GM21529 (cell line): ENCODE measurements at regions not wholly inside any gene's neighbourhood (a gene's known extent, or its start where the extent isn't known, plus 50 kb on each side); places are given as distances from the start of the nearest gene placed in this dataset.

Experiments used
- ATAC-seq: cut with Tn5 transposase; IDR thresholded peaks from one replicate; pipeline ENCODE4 v1.9.1; 2021; ENCODE audit not compliant: unreplicated experiment

GRCh38 chr3:104763007-104763406, 603.7 kb upstream of the ALCAM start:
- ATAC-seq: no peak

- no peak for ATAC-seq
Measured at GRCh38 chr3:104764496-104764895, 602.2 kb upstream of the ALCAM start.

- ATAC-seq: no peak
Measured at GRCh38 chr3:104768886-104769285, 597.8 kb upstream of the ALCAM start.

- no peak for ATAC-seq
Measured at GRCh38 chr3:104779324-104779723, 587.4 kb upstream of the ALCAM start.

GRCh38 chr3:104781112-104781511, 585.6 kb upstream of the ALCAM start:
- no peak for ATAC-seq

- no peak for ATAC-seq
Measured at GRCh38 chr3:104785947-104786346, 580.8 kb upstream of the ALCAM start.

DNA sequence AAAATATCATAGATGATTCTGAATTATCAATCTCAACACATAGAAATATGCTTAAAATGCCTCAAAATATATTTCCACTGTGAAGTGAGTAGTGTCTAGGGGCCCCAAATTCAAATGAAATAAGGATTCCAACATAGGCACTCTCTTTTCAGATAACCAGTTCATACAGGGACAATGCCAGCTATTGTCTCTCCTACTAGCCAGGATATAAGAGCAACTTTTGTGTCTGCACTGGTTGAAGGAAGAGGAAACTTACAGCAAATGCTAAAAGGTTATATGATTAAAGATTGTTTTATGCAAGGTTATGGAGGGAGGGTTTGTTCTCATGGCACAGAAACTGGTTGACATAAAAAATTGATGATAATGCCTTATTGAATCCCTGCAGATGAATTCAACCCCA, 579.4 kb upstream of the ALCAM start:
- ATAC-seq: no peak

- no peak for ATAC-seq
Measured at GRCh38 chr3:104788807-104789206, 577.9 kb upstream of the ALCAM start.

DNA sequence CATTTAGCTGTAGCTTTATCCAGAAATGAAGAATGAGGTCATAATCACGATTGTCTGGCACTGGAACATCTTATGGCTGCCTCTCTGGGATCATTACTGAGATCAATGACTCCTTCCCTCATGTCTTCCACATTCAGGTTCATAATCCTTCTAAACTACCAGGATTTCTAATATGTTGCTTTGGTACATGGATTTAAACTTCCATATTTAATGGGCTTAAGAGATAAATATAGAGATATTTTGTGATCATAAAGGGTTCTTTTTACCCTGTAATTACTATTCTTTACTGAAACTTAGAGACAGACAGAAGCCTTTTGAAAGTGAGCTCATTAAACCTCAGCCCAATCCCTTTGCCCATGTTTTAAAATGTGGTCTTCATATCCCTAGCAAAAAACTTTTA, 575.4 kb upstream of the ALCAM start:
- ATAC-seq: no peak

DNA sequence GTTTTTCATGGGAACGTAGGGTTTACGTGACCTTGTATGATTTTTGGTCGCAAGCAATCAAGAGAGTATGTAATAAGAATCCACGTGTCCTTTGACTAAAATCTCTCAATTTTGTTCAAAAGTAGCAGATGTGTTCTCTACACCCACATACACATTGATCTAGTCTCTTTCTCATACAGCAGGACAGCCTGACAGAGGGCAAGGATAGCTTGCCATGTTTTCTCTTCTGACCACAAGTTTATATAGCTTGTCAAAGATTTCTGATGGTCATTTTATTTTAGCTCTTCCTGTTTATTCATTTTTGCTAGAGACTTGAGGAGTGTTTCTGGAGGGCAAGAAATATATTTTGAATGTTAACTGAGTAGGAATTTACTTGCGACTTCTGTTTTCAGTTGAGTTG, 570.2 kb upstream of the ALCAM start:
- no peak for ATAC-seq

DNA sequence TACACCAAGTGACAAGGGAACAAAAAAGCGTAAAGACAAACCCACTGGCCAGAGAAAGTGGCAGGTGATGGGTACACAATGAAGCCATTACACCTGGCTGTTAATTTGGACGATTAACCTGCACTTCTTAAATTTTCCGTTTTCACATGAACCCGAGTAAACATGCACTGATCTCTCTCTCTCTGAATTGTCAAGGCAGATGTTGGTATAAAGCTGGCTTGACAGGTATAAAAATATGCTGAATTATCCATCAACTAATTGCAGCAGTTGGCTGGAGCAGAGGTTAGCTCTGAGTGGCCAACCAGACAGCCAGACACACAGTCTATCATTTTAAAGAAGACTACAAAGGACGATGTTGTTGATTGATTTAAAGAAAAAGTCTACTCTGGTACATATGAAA, 561.7 kb upstream of the ALCAM start:
- ATAC-seq: no peak

DNA sequence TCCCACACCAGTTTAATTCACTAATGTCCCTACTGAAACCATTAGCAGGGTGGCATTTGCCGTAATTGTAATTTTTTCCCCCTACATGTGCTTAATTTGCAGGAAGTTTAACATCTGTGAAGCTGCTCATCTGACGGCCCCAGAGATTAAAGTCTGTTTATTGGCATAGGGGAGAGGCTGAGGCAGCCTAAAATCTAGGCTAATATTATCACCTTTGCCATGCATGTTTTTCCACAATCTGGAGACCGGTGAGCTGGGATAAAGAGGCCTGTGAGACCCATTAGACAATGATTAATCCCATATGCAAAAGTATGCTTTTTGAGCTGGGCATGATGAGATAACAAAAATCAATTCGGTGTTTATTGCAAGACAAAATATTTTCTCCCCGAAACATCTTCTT, 561.2 kb upstream of the ALCAM start:
- ATAC-seq: no peak

DNA sequence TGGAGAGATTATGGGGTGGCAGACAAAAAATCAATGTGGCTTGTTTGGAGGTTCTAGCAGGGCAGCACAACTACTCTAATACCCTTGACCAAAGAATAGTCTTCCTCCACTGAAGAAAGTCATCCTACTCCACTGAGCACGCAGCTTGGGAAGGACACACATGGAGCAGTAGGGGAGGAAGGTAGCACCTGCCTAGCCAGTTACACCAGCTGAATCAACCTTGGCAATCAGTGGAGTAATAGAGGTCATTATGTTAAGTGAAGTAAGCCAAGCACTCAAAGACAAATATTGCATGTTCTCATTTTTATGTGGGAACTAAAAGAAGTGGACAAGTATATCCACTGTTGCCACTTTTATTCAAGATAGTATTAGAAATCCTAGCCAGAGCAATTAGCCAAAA, 555.8 kb upstream of the ALCAM start:
- ATAC-seq: no peak

DNA sequence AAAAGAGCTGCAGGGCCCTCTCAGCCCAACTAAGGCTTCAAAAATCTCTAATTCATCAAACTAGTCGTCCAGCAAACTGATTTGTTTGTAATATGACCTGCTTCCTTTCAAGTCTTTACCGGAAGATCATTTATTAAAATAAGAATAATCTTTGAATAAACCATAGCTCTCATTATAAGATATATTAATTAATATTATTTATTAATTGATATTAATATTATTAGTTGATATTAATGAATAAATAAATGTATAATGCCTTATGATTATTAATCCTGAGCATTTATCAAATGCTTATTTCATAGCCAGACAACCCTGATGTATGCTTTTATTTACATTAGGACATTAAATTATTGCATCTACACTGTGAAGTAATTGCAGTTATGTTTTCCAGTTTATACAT, 550.7 kb upstream of the ALCAM start:
- ATAC-seq: no peak

- no peak for ATAC-seq
Measured at GRCh38 chr3:104816716-104817115, 550.0 kb upstream of the ALCAM start.

DNA sequence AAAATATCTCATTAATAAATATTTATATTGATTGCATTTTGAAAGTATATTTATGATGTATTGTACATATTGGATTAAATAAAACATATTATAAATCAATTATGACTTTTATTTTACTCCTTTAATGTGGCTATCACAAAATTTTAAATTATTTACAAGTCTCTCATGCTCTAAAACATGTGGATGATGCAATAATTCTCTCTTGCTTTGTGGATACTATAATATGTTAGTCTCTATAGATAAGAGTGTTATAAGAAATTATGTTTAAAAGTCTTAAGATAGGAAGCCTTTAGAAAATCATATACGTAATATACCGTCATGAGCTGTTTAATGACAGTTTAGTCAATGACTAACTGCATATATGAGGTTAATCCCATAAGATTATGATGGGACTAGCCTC, 547.4 kb upstream of the ALCAM start:
- no peak for ATAC-seq

GRCh38 chr3:104820959-104821358, 545.8 kb upstream of the ALCAM start:
- no peak for ATAC-seq

DNA sequence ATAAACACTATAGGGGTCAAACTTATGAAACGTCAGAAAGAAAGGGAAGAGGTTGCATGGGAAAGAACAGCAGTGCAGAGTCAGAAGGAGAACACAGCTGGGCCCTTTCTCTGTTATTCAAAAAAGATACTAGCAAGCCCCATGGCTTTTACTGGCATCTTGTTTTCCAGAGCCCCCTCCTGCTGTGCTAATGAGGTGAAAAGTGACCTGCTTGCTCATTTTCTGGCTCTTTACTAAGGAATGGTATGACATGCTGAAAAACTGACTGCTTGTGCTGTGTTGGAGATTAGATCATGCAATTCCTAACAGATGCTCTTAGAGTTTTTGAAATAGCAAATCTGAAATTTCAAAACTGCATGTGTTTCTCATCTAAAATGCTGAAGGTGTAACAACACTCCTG, 541.6 kb upstream of the ALCAM start:
- no peak for ATAC-seq

GRCh38 chr3:104831071-104831470, 535.6 kb upstream of the ALCAM start:
- ATAC-seq: no peak

GRCh38 chr3:104832530-104832929, 534.2 kb upstream of the ALCAM start:
- no peak for ATAC-seq

DNA sequence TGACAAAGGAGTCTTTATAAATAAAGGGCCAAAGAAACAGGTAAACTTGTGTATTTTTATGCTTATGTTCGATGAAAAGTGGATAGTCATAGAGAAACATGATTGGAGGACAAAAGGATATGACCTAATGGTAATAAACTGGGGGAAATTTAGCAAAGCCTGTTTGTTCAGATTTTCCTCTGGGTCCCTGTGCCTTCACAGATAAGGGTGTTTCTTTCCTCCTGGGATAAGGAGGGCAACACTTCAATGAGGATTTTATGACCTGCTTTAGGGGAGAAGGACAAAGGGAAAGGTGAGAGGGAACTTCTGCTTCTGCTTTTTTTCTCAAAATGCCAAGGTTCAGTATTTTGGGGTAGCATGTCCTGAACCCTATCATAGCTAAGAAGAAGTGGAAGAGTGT, 531.3 kb upstream of the ALCAM start:
- no peak for ATAC-seq

DNA sequence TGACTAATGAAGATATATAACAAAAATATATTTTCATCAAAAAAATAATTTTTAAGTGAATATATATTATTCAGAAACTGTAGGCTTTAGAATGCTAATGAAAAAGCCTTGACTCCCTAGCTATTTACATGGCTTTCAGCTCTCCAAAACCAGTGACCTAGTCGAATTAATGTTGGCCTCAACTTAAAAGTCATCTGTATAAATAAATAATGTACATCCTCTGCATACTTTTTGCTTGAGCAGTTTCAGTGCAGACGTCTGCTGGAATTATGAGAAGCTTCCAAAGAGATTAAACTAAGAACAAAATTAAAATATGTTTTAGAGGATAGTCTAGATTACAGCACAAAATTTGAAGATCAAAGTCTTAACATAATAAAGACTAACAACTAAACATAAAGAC, 520.4 kb upstream of the ALCAM start:
- ATAC-seq: no peak

- ATAC-seq: no peak
Measured at GRCh38 chr3:104849070-104849469, 517.6 kb upstream of the ALCAM start.

- no peak for ATAC-seq
Measured at GRCh38 chr3:104854468-104854867, 512.2 kb upstream of the ALCAM start.
